ENCODE measurements at regions not wholly inside any gene's neighbourhood (a gene's known extent, or its start where the extent isn't known, plus 50 kb on each side); places are given as distances from the start of the nearest gene placed in this dataset.

- DNase-seq = no peak
Measured at GRCh38 chr13:77994166-77994565, 75.5 kb upstream of the EDNRB start.

- no peak for DNase-seq
Measured at GRCh38 chr13:77991003-77991402, 72.4 kb upstream of the EDNRB start.

GRCh38 chr13:77989281-77989680, 70.7 kb upstream of the EDNRB start:
- no peak for DNase-seq

- no peak for DNase-seq
Measured at GRCh38 chr13:77988355-77988754, 69.7 kb upstream of the EDNRB start.

- no peak for DNase-seq
Measured at GRCh38 chr13:77986713-77987112, 68.1 kb upstream of the EDNRB start.

- no peak for DNase-seq
Measured at GRCh38 chr13:77985866-77986636, 67.4 kb upstream of the EDNRB start.

GRCh38 chr13:77981281-77981881, 62.8 kb upstream of the EDNRB start:
- DNase-seq = no peak

GRCh38 chr13:77980592-77980991, 62.0 kb upstream of the EDNRB start:
- DNase-seq = no peak

GRCh38 chr13:77979721-77980385, 61.2 kb upstream of the EDNRB start:
- no peak for DNase-seq

GRCh38 chr13:77975358-77976042, 56.9 kb upstream of the EDNRB start:
- no peak for DNase-seq

- no peak for DNase-seq
Measured at GRCh38 chr13:77969299-77969698, 50.7 kb upstream of the EDNRB start.

Measured in hindlimb muscle (tissue), 1 donor.